ENCODE measurements at regions not wholly inside any gene's neighbourhood (a gene's known extent, or its start where the extent isn't known, plus 50 kb on each side); places are given as distances from the start of the nearest gene placed in this dataset.

DNA sequence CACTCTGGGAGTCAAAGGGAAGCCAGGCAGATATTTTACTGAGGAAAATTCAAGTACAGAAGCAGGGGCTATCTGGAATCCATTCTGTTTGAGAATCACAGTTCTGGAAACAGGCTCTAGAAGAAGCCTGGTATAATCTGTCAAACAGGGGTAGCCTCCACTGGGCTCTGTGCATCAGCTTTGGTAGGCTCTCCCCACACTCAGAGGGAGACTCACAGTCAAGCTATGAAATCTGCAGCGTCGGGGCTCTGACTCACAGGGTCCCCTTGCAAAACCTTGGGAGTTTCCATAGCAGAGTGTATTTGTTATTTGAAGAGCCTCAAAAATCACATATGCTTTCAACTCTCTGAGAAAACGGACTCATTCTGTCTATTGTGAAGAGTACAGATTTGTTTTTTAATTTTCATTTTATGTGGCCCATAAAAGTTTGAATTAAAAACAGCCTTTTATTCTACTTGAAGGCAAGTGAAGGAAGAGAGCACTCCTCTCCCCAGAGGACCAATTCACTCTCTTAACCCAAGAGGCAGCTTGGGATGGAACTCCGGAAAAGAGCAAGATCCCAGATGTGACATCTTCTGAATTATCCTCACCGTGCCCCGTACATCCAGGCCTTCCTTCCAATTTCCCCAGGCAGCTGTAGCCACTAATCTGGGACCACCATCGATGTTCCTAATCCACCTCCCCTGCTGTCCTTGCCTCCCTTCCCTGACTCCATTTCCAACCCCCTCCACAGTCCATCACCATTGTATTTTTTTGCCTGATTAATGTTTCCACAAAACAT is 590.9 kb upstream of the MGMT start:
- TF ChIP-seq, protein P1, sequence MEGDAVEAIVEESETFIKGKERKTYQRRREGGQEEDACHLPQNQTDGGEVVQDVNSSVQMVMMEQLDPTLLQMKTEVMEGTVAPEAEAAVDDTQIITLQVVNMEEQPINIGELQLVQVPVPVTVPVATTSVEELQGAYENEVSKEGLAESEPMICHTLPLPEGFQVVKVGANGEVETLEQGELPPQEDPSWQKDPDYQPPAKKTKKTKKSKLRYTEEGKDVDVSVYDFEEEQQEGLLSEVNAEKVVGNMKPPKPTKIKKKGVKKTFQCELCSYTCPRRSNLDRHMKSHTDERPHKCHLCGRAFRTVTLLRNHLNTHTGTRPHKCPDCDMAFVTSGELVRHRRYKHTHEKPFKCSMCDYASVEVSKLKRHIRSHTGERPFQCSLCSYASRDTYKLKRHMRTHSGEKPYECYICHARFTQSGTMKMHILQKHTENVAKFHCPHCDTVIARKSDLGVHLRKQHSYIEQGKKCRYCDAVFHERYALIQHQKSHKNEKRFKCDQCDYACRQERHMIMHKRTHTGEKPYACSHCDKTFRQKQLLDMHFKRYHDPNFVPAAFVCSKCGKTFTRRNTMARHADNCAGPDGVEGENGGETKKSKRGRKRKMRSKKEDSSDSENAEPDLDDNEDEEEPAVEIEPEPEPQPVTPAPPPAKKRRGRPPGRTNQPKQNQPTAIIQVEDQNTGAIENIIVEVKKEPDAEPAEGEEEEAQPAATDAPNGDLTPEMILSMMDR (IDR thresholded peaks at IDR 0.05; ENCODE audit: insufficient read depth, low read depth, low read length, missing control alignments), result no peak
- H3K4me3 ChIP-seq (ENCODE audit: low read depth, low read length), result no peak overlapping the region
- no peak for DNase-seq (ENCODE audit: low read depth)

DNA sequence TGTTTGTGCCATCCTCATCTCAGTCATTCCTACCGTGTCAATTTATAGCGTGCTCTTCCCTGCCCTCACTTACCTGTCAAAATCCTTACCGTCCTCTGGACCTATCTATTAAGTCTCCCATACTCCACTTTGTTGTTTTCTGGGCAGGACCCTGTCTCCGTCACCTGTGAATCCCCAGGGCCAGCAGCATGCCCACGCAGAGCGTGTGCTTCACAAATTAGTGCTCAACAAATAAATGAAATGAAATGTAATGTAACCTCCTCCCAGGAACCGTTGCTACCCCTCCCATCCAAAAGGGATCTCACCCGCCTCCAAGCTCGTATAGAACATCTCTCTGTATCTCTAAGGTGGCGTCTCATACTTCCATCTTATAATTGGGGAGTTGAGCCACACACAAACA is 589.9 kb upstream of the MGMT start:
- DNase-seq (ENCODE audit: low read depth), result no peak
- TF ChIP-seq, protein P1 (IDR thresholded peaks at IDR 0.05; ENCODE audit: insufficient read depth, low read depth, low read length, missing control alignments), result no peak
- H3K4me3 ChIP-seq (ENCODE audit: low read depth, low read length), result no peak overlapping the region

DNA sequence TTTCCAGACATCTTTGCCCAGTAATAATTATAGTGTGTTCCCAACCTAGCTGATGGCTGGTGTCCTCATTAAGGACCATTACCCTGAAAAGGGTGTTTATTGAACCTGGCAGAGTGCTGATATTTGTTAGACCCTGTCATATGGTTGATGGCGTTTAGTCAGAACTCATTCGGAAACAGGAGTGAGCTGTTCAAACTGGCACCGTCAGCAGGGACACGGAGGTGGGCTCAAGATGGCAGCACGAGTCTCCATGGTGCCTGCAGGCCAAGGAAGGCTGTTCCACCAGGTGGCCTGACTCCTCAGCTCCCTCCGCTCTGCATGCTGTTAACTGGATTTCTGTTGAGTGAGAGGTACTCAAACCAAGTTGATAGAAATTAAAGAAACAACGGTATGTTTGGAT is 589.1 kb upstream of the MGMT start:
- H3K4me3 ChIP-seq (ENCODE audit: low read depth, low read length), result no peak overlapping the region
- TF ChIP-seq, protein P1 (IDR thresholded peaks at IDR 0.05; ENCODE audit: insufficient read depth, low read depth, low read length, missing control alignments), result no peak
- no peak for DNase-seq (ENCODE audit: low read depth)

DNA sequence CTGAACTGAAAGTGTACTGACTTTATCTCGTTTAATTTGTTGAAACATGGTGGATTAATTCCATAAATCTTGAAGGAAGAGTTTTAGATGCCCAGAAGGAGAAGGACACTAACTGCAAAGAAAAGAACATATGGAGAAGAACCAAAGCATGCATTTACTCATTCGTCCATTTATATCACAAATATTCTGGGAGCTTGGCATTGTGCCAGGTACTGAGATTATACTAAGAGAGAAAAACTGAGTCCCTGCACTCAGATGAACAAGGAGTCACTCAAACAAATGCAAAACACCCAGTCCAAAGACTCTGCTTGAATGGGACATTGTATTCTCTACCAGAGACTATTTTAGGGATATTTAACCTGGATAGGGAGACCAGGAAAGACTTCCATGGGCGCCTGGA is 588.0 kb upstream of the MGMT start:
- no peak overlapping the region for H3K4me3 ChIP-seq (ENCODE audit: low read depth, low read length)
- DNase-seq (ENCODE audit: low read depth), result no peak
- TF ChIP-seq, protein P1 (IDR thresholded peaks at IDR 0.05; ENCODE audit: insufficient read depth, low read depth, low read length, missing control alignments), result no peak

DNA sequence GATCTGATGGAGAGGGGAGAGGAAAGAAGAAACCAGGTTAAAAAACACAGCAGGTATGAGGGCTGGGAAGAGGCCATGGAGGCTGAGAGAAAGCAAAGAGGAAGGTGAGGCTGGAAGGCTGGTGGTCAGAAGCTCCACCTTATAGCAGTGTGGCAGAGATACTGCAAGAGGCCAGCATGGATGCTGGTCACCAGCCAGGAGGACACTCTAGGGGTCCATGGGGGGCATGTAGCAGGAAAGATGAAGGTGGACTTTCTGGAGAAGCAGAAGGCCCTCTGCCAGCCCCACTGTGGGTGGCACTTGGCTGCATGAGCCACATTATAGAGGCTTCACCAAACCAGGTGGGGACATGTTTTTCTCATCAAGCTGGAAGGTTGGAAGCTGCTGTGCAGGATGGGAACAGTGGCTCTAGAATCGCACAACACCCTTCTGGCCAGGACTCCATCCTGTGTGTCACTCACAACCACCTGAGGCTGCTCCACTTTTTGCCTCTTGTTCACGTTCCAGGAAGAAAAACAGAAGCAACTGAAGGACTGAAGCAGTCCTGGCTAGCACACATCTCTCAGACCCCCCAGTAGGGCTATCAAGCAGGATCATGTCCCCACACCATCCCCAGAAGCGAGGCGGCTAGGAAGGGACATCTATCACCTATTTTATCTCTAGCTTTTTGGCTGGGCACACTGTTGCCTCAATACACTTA is 587.5 kb upstream of the MGMT start:
- no peak overlapping the region for H3K4me3 ChIP-seq (ENCODE audit: low read depth, low read length)
- TF ChIP-seq, protein P1 (IDR thresholded peaks at IDR 0.05; ENCODE audit: insufficient read depth, low read depth, low read length, missing control alignments), result no peak
- DNase-seq (ENCODE audit: low read depth), result no peak

DNA sequence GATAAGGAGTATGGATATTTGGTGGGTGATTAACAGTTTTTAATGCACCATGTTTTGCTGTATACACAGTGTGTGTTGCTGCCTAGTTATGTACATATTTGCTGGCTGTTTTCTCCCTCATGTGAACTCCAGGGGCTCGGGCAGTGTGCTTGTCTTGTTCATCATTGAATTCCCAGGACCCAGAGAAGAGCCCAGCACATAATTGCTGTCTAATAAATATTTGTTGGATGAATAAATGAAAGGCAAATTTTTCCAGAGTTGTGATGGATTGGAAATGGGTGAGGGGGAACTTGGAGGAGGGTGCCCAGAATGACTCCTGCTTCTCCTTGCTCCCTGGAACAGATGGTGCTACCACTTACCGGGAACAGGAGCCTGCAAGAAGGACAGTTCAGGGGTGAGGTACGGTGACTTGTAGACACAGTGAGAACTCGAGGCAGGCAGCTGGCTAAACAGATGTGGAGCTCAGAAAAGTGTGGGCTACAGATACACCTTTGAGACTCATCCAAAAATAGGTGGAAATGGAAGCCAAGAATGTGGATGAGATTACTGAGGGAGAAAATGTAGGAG is 586.8 kb upstream of the MGMT start:
- no peak overlapping the region for H3K4me3 ChIP-seq (ENCODE audit: low read depth, low read length)
- DNase-seq (ENCODE audit: low read depth), result no peak
- TF ChIP-seq, protein P1 (IDR thresholded peaks at IDR 0.05; ENCODE audit: insufficient read depth, low read depth, low read length, missing control alignments), result no peak

Data from GM12865 (cell line).